GM21737 (cell line): ENCODE measurements at regions not wholly inside any gene's neighbourhood (a gene's known extent, or its start where the extent isn't known, plus 50 kb on each side); places are given as distances from the start of the nearest gene placed in this dataset.
"Not testable (repeated sequence)": the region's sequence is repeated elsewhere in the genome, so short reads cannot be mapped to it uniquely, and the experiment has no call there.

Source experiments
- ATAC-seq: cut with Tn5 transposase; IDR thresholded peaks from one replicate; pipeline ENCODE4 v1.9.1; 2021; ENCODE audit warnings: mild to moderate bottlenecking, moderate library complexity; ENCODE audit not compliant: unreplicated experiment

- ATAC-seq: no peak
Measured at GRCh38 chr7:106583706-106584690, 77.0 kb downstream of the CCDC71L start.

GRCh38 chr7:106583100-106583499 is 77.9 kb downstream of the CCDC71L start:
- ATAC-seq: no peak

DNA sequence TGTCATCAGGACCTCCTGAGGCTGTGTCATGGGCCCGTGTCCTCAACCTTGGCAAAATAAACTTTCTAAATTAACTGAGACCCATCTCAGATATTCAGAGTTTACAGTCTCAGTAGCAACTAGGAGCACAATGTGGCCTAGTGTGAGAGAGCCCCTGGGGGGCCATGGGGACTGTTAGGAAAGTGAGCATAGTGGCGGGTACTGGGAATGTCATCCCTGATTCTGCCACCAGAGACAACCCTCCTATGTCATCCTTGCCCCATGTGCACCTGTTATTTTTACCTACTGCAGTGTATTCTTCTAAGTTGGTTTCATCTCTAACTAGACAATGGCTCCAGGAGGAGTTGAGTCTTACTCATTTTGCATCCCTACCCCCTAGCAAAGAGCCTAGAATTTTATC is 78.6 kb downstream of the CCDC71L start:
- no peak for ATAC-seq

DNA sequence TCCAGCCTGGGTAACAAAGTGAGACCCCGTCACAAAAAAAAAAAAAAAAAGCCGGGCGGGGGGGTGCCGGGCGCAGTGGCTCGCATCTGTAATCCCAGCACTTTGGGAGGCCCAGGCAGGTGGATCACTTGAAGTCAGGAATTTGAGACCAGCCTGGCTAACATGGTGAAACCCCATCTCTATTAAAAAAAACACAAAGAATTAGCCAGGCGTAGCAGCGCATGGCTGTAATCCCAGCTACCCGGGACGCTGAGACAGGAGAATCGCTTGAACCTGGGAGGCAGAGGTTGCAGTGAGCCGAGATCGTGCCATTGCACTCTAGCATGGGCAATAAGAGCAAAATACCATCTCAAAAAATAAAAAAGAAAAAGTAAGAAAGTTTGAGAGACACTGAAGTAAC is 81.9 kb downstream of the CCDC71L start:
- ATAC-seq: not testable (repeated sequence)

DNA sequence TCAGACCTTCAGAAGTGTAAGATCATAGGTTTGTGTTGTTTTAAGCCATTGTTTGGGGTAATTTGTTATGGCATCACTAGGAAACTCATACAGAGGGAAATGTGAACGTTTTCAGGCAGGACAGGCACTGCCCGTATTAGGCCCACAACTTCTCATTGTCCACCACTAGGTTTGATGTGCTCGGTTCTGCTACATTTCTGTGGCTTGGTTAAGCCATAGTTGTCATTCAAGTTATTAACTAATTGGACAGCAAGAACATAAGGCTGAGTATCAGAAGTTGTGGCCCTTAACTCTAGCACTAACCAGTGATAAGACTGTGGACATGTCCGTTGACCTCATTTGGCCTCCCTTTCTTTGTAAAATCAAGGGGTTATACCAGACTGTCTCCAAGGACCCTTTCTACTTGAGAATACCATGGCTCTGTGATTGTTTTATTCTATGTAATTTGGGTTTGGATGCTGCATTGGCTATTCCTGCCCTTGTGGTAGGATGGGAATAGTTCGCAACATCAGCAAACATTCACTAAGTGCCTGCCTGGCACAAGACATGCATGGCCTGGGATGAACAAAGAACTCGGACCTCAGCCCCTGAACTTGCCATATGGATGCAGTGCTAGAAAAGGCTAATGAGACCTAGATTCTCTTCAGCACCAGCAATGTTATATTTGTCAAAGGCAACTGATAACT is 85.7 kb downstream of the CCDC71L start:
- ATAC-seq: no peak

DNA sequence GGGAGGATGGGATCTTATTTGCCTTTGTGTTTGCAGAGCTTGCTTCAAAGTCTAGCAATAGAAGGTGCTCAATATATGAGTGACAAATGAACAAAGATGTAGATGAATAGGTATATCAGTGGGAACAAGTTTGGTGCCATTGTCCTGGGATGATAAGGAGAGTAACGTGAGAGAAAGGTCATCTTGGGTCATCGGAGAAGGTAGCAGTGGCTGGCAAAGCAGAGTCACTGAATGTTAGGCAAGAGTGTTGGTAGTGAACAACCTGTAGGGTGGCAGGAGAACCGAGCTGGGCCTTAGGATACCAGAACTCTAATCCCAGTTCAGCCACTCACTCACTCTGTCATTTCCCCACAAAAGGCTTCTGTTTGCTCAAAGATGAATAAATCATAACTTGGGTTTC is 87.2 kb downstream of the CCDC71L start:
- no peak for ATAC-seq

GRCh38 chr7:106573125-106573663 is 87.8 kb downstream of the CCDC71L start:
- ATAC-seq: no peak

DNA sequence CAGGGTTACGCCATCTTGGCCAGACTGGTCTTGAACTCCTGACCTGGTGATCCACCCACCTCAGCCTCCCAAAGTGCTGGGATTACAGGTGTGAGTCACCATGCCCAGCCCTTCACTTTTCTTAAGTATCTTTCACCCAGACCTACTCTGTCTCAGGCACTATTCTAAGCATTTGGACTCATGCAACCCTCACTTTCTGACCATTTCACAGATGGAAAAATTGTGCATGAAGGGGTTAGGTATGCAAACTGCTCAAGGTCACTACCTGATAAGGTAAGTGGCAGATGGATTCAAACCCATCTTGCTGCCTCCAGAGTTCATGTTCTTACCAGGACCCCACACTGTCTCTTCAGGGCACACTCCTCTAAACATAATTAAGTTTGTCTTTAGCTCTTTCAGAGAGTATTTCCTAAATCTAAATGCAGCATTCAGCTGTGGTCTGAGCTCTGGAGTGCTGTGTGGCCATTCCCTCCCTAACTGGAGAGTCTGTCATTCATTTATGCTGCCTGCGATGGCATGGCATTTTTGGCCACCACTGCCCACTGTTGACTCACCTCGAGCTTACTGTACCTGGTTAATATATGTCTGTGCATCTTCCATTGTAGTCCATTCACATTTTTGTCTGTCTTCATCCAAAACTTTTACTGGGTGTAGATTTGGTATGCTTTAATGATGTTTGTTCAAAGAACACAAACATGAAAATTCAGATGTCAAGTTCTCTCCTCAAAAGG is 88.4 kb downstream of the CCDC71L start:
- no peak for ATAC-seq

DNA sequence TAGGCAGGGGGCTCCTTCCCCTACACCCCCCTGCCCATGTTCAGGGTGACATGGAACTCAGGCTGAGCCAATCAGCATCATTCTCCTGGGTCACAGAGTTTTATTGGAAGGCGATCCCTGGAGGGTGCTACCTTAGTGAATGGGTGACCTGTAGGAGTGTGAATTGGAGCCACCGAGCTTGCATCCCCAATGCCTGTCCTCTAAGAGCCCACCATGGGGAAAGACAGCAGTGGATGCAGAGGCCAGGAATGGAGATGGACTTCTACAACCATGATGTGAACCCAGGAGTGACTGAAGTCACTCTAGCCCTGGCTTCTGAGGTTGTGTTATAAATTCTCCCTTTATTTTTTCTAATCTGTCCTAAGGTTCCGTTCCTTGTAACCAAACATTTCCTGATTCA is 89.4 kb downstream of the CCDC71L start:
- ATAC-seq: no peak

DNA sequence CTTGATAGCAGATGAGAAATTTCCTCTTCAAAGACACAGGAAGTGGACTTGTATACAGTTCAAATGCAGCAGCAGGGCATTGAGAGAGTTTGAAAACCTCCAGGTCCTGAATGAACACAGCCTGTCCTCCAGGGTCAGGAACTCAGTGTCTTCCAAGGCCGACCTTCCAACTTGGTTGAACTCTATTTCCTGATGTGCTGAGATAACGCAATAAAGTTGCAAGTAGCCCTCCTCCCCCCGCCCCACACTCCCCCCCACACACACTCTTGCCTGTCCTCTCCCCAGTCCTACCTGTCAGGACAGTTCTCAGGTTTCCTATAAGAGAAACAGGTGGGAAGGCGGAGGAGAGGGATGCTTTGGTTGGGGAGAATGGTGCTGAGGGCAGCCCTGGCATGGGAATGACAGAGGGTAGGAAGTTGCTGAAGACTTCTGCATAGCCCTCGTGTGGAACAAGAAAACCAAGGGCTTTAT is 90.0 kb downstream of the CCDC71L start:
- ATAC-seq: no peak

- no peak for ATAC-seq
Measured at GRCh38 chr7:106570146-106570545, 90.8 kb downstream of the CCDC71L start.

GRCh38 chr7:106569500-106569929 is 91.4 kb downstream of the CCDC71L start:
- no peak for ATAC-seq

- ATAC-seq: no peak
Measured at GRCh38 chr7:106568680-106569499, 92.1 kb downstream of the CCDC71L start.

DNA sequence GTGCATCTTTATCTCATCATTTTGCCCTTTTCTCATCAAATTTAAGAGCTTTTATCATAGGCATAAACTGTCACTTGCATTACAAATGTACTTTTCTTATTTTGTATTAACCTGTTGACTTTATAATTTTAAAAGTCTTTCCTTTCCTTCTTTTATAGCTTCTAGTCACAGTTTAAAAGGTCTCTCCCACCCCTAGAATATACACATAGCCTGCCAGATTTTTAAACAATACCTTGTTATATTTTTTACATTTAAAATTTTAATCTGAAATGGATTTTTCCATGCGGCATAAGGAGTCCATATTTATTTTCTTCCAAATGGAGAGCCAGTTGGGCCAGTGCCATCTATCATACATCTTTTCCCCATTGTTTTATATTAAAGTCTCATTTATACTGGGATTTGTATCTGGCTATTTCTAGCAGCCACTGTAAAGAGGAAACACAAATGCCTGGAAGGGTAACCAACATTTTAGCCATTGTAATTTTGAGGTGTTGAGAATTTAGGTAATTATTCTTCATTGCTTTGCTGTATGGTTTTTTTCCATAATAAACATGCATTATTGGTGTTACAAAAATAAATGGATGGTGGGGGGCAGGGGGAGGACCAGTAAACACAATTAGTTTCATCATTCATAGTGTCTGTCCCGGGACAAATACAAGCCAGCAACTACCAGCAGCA is 92.8 kb downstream of the CCDC71L start:
- no peak for ATAC-seq

DNA sequence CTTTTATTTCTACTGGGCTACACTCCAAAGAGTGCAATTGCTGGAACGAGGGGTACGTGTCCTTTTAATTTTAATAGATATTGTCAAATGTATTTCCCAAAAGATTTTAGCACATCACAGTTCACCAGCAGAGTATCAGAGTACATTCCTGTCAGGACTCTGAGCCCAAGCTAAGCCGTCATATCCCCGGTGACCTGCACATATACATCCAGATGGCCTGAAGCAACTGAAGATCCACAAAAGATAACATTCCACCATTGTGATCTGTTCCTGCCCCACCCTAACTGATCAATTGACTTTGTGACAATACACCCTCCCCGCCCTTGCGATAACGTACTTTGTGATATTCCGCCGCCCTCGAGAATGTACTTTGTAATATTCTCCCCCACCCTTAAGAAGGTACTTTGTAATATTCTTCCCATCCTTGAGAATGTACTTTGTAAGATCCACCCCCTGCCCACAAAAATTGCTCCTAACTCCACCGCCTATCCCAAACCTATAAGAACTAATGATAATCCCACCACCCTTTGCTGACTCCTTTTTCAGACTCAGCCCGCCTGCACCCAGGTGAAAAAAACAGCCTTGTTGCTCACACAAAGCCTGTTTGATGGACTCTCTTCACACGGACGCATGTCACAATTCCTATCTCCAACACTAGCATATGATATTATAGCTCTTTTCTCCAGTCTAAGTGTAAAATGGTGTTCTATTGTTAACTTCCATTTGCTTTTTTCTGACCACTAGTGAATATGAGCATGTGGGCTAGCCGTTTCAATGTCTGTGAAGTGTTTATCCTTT is 93.6 kb downstream of the CCDC71L start:
- not testable (repeated sequence) for ATAC-seq

- no peak for ATAC-seq
Measured at GRCh38 chr7:106566672-106567071, 94.3 kb downstream of the CCDC71L start.

DNA sequence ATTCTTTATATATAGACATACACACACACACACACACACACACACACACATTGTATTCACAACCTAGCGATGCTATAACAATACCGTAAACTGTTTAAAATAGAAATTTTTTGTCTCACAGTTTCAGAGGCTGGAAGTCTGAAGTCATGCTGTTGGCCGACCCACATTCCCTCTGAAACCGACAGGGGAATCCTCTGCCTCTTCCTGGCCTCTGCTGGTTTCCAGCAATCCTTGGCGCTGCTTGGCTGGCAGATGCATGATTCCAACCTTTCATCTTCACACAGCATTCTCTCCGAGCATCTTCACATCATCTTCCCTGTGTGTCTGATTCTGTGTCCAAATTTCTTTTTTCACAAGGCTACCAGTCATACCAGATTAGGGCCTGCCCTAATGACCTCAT is 94.8 kb downstream of the CCDC71L start:
- no peak for ATAC-seq

GRCh38 chr7:106565428-106565827 is 95.5 kb downstream of the CCDC71L start:
- no peak for ATAC-seq
